Natural killer cell (primary cell): ENCODE measurements at regions not wholly inside any gene's neighbourhood (a gene's known extent, or its start where the extent isn't known, plus 50 kb on each side); places are given as distances from the start of the nearest gene placed in this dataset.

Experiments
- ATAC-seq, 3 donors: fragments of 150-1000 bp in 2 of 3; fragments of 200-7000 bp in 1 of 3; cut with Tn5 transposase; 1 replicate in 1 of 3; 2 replicates in 2 of 3; pipeline ENCODE4 v1.10.0; 2021; ENCODE audit warnings: mild to moderate bottlenecking in 2 of 3, moderate library complexity in 2 of 3
- DNase-seq, 2 donors: peaks; one replicate each; pipeline versions ENCODE4 v3.0.0 to v3.0.0-alpha.2; 2013 to 2021; ENCODE audit warnings: mixed read lengths in 1 of 2
- H3K27ac ChIP-seq: one replicate; pipeline ENCODE4 v1.5.1; 2013; ENCODE audit warnings: mild to moderate bottlenecking, low read length
- H3K27me3 ChIP-seq: one replicate; pipeline ENCODE4 v1.6.1; 2013; ENCODE audit warnings: low read length; ENCODE audit not compliant: control insufficient read depth, insufficient read depth
- H3K36me3 ChIP-seq: one replicate; pipeline ENCODE4 v1.6.1; 2013; ENCODE audit warnings: low read length; ENCODE audit not compliant: control insufficient read depth, insufficient read depth
- H3K4me1 ChIP-seq: one replicate; pipeline ENCODE4 v1.6.1; 2013; ENCODE audit warnings: low read length; ENCODE audit not compliant: control insufficient read depth, insufficient read depth
- H3K4me3 ChIP-seq: one replicate; pipeline ENCODE4 v1.5.1; 2013; ENCODE audit warnings: low read length
- H3K9me3 ChIP-seq: one replicate; pipeline ENCODE4 v1.6.1; 2013; ENCODE audit warnings: low read length; ENCODE audit not compliant: control insufficient read depth, insufficient read depth
- H3K27ac Mint-ChIP-seq, 2 donors: one replicate each; pipeline ENCODE4 v1.8.0; 2022; ENCODE audit warnings: mild to moderate bottlenecking in 2 of 2, mixed read lengths in 2 of 2, moderate library complexity in 1 of 2
- H3K27me3 Mint-ChIP-seq, 2 donors: one replicate each; pipeline ENCODE4 v1.8.0; 2022; ENCODE audit warnings: low read depth in 2 of 2, mixed read lengths in 2 of 2
- H3K36me3 Mint-ChIP-seq: one replicate; pipeline ENCODE4 v1.8.0; 2022; ENCODE audit warnings: mixed read lengths
- H3K4me1 Mint-ChIP-seq, 2 donors: one replicate each; pipeline ENCODE4 v1.8.0; 2022; ENCODE audit warnings: mixed read lengths in 2 of 2
- H3K4me3 Mint-ChIP-seq: one replicate; pipeline ENCODE4 v1.8.0; 2022; ENCODE audit warnings: mild to moderate bottlenecking, moderate library complexity, mixed read lengths
- H3K9me3 Mint-ChIP-seq, 2 donors: one replicate each; pipeline ENCODE4 v1.8.0; 2022; ENCODE audit warnings: mixed read lengths in 2 of 2
- WGBS: methylation state at CpG from one replicate; pipeline ENCODE4 v1.1.7; 2013; ENCODE audit warnings: missing lambda C conversion rate; ENCODE audit not compliant: insufficient coverage; 5-methylcytosine and 5-hydroxymethylcytosine counted together
- intact Hi-C: fragments of 100-400 bp; cut with micrococcal nuclease; formaldehyde crosslinking; loops from one replicate; pipeline ENCODE4 v1.14.2; 2022
- TF ChIP-seq, protein P1 (sequence below): fragments of 200-600 bp; IDR thresholded peaks from one replicate; pipeline ENCODE4 v1.8.0; 2022; ENCODE audit warnings: antibody characterized with exemption

DNA sequence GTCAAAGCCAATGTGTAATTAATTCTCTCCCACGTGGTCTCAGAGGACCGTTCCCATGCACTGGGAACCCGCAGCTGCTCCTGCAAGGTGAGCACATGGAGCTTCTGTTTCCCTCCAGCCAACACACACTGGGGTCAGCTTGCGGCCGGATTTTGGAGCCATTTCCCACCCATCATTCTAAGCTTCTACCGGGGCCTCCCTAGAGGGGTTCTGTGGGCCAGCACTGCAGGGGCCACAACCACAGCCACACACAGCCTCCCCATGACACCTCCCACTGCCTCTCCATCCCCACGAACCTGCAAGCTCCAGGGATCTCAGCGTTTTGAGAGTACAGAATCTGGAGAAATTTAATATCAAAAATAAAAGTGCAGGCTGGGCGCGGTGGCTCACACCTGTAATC is 120.7 kb upstream of the SOX1 start:
- H3K4me3 Mint-ChIP-seq, result no peak overlapping the region
- H3K36me3 Mint-ChIP-seq, result no peaks in the 10 kb centered on the region
- DNase-seq, result no peak

DNA sequence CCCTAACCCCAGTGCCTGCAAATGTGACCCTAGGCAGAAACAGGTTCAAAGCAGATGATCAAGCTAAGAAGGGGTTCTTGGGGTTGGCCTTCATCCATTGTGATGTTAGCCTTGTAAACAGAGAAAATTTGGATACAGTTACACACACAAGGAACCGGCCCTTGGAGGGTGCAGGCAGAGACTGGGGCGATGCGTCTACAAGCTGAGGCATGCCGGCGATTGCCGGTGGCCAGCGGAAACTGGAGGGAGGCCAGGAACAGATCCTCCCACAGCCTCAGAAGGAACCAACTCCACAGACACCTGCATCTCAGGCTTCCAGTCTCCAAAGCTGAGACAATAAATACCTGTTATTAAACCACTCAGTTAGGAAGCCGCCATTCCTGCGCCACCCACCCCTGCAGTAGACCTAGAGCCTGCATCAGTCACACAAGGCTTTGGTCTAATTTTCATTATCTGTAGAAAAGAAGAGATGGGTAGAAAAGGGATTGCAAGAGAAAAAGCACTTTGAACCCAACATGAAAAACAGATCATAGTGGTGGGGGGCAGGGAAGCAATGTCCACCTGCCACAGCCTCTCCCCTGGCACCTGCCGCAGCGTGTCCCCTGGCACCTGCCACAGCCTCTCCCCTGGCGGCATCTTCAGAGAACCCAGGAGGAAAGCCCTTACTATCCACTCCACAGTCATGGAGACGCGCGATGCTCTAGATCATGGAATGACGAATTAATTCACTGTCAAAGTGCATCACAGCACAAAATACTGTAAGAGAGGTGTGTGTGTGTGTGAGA is 119.7 kb upstream of the SOX1 start:
- no peaks in the 10 kb centered on the region for H3K36me3 ChIP-seq
- no peak overlapping the region for H3K4me3 Mint-ChIP-seq
- ATAC-seq, result no peak

More for the DNA sequence above, 120.7 kb upstream of the SOX1 start:
- H3K27ac Mint-ChIP-seq, result no peak overlapping the region
- TF ChIP-seq, protein P1, sequence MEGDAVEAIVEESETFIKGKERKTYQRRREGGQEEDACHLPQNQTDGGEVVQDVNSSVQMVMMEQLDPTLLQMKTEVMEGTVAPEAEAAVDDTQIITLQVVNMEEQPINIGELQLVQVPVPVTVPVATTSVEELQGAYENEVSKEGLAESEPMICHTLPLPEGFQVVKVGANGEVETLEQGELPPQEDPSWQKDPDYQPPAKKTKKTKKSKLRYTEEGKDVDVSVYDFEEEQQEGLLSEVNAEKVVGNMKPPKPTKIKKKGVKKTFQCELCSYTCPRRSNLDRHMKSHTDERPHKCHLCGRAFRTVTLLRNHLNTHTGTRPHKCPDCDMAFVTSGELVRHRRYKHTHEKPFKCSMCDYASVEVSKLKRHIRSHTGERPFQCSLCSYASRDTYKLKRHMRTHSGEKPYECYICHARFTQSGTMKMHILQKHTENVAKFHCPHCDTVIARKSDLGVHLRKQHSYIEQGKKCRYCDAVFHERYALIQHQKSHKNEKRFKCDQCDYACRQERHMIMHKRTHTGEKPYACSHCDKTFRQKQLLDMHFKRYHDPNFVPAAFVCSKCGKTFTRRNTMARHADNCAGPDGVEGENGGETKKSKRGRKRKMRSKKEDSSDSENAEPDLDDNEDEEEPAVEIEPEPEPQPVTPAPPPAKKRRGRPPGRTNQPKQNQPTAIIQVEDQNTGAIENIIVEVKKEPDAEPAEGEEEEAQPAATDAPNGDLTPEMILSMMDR, result no peak
- Histone ChIP-seq H3K4me1 (no peaks in the 10 kb centered on the region), H3K36me3 (no peaks in the 10 kb centered on the region), H3K27me3 (no peaks in the 10 kb centered on the region), H3K27ac (no peak overlapping the region), H3K4me3 (no peak overlapping the region), H3K9me3 (peaks cover 4% of the 10 kb centered on the region)
- H3K27me3 Mint-ChIP-seq, result peaks cover 3 to 6% of the 10 kb centered on the region in 2 donors
- H3K4me1 Mint-ChIP-seq, result no peaks in the 10 kb centered on the region
- H3K9me3 Mint-ChIP-seq, result no peaks in the 10 kb centered on the region
- no peak for ATAC-seq
- intact Hi-C loops, result no loop called here
- WGBS, result 80% methylated on average over 10 of the region's 10 CpGs

DNA sequence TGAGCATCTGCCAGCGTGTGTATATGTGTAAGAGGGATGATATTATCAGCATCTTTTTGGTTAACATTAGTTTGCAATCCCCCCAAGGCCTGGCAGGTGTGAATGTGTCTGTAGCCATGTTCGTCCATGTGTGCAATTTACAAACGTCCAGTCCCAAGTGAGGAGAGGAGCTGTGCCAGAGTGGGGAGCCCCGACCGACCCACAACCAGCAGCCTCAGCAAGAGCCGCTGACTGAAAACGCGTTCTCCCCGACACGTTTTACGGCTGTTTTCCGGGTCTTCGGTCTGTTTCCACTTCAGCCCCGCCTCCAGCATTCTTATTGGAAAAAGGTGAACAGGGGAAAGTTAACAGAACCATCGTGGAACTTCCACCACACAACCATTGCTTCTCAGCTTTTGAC is 119.1 kb upstream of the SOX1 start:
- TF ChIP-seq, protein P1, result no peak
- H3K36me3 ChIP-seq, result no peaks in the 10 kb centered on the region
- Mint-ChIP-seq H3K27ac (no peak overlapping the region), H3K36me3 (no peaks in the 10 kb centered on the region), H3K27me3 (peaks cover 0 to 6% of the 10 kb centered on the region in 2 donors), H3K9me3 (no peaks in the 10 kb centered on the region), H3K4me3 (no peak overlapping the region), H3K4me1 (no peaks in the 10 kb centered on the region)
- H3K9me3 ChIP-seq, result peaks cover 4% of the 10 kb centered on the region
- ATAC-seq (no peak), DNase-seq (no peak)
- no peak overlapping the region for H3K27ac ChIP-seq
- no peak overlapping the region for H3K4me3 ChIP-seq
- intact Hi-C loops, result no loop called here
- H3K27me3 ChIP-seq, result no peaks in the 10 kb centered on the region
- no peaks in the 10 kb centered on the region for H3K4me1 ChIP-seq
- whole genome bisulfite sequencing, result 82% methylated on average over 15 of the region's 15 CpGs

More for the DNA sequence above, 119.7 kb upstream of the SOX1 start:
- no peak overlapping the region for H3K27ac Mint-ChIP-seq
- no peaks in the 10 kb centered on the region for H3K4me1 ChIP-seq
- DNase-seq, result no peak
- H3K27ac ChIP-seq, result no peak overlapping the region
- peaks cover 4% of the 10 kb centered on the region for H3K9me3 ChIP-seq
- H3K4me3 ChIP-seq, result no peak overlapping the region
- H3K9me3 Mint-ChIP-seq, result no peaks in the 10 kb centered on the region
- H3K4me1 Mint-ChIP-seq, result no peaks in the 10 kb centered on the region
- TF ChIP-seq, protein P1, result no peak
- 95% methylated on average over 13 of the region's 16 CpGs for WGBS
- intact Hi-C loops, result no loop called here
- H3K27me3 ChIP-seq, result no peaks in the 10 kb centered on the region
- H3K27me3 Mint-ChIP-seq, result peaks cover under 1 to 6% of the 10 kb centered on the region in 2 donors
- no peaks in the 10 kb centered on the region for H3K36me3 Mint-ChIP-seq

DNA sequence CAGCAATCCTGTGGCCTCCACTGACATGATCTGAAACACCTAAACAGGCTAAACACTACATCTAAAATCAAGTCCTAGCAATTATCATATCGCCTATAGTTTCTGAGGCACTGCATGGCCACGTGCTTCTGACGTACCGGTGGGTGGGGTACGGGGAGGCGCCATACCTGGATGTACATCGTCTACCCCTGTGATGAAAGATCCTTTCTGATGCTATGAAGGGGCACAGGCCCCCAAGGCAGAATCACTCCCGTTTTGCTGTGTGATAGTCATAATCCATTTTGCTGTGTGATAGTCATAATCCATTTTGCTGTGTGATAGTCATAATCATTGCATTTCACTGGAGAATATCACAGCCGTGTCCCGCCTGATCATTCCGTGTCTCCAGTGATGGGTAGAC is 118.7 kb upstream of the SOX1 start:
- H3K27me3 ChIP-seq, result no peaks in the 10 kb centered on the region
- H3K9me3 ChIP-seq, result peaks cover 4% of the 10 kb centered on the region
- no peaks in the 10 kb centered on the region for H3K9me3 Mint-ChIP-seq
- WGBS, result 94% methylated on average over 11 of the region's 11 CpGs
- no peak overlapping the region for H3K27ac Mint-ChIP-seq
- H3K4me1 ChIP-seq, result no peaks in the 10 kb centered on the region
- H3K36me3 Mint-ChIP-seq, result no peaks in the 10 kb centered on the region
- intact Hi-C loops, result no loop called here
- no peak overlapping the region for H3K4me3 Mint-ChIP-seq
- ATAC-seq (no peak), DNase-seq (no peak)
- H3K4me3 ChIP-seq, result no peak overlapping the region
- peaks cover 0 to 6% of the 10 kb centered on the region in 2 donors for H3K27me3 Mint-ChIP-seq
- no peaks in the 10 kb centered on the region for H3K36me3 ChIP-seq
- no peak overlapping the region for H3K27ac ChIP-seq
- no peaks in the 10 kb centered on the region for H3K4me1 Mint-ChIP-seq
- TF ChIP-seq, protein P1, result no peak
